Tibial nerve (tissue), 3 donors: ENCODE measurements at regions not wholly inside any gene's neighbourhood (a gene's known extent, or its start where the extent isn't known, plus 50 kb on each side); places are given as distances from the start of the nearest gene placed in this dataset.

Experiments used
- CTCF ChIP-seq, 5 experiments: fragments of 200-600 bp in 3 of 5; fragments of 450-650 bp in 2 of 5; sonication (generic) in 3 of 5; IDR thresholded peaks; one replicate each; pipeline ENCODE4 v1.5.1; 2016 to 2019; ENCODE audit warnings: antibody characterized with exemption in 5 of 5, mild to moderate bottlenecking in 3 of 5, moderate library complexity in 2 of 5
- POLR2A ChIP-seq, 2 donors: fragments of 450-650 bp; IDR thresholded peaks; one replicate each; pipeline ENCODE4 v1.6.1; 2017; ENCODE audit warnings: antibody characterized with exemption in 2 of 2, mild to moderate bottlenecking in 2 of 2, moderate library complexity in 2 of 2

GRCh38 chr16:62970851-62971250 is 934.6 kb upstream of the CDH8 start:
- TF ChIP-seq CTCF (IDR thresholded peaks at IDR 0.05) (no peak), POLR2A (IDR thresholded peaks at IDR 0.05) (no peak)
